ENCODE measurements at regions not wholly inside any gene's neighbourhood (a gene's known extent, or its start where the extent isn't known, plus 50 kb on each side); places are given as distances from the start of the nearest gene placed in this dataset.

- ATAC-seq (ENCODE audit: insufficient number of reproducible peaks, low FRiP score, low read depth), result no peak
- Histone ChIP-seq H3K4me1 (ENCODE audit: control insufficient read depth in 1 of 2, low read depth in 2 of 2) (no peaks in the 10 kb centered on the region), H3K27me3 (replicated peaks; ENCODE audit: insufficient read depth) (no peaks in the 10 kb centered on the region), H3K9me3 (no peaks in the 10 kb centered on the region), H3K36me3 (no peaks in the 10 kb centered on the region), H3K4me3 (no peak overlapping the region), H3K27ac (no peak overlapping the region)
- no peak for TF ChIP-seq CTCF (IDR thresholded peaks at IDR 0.05)
- DNase-seq (ENCODE audit: low spot score), result no peak
These were observed 1216.0 kb downstream of the SLITRK5 start for GRCh38 chr13:88887045-88887662.

GRCh38 chr13:88895261-88895941 is 1224.2 kb downstream of the SLITRK5 start:
- no peak overlapping the region for H3K4me3 ChIP-seq

GRCh38 chr13:88896466-88896865 is 1225.3 kb downstream of the SLITRK5 start:
- no peak overlapping the region for H3K27ac ChIP-seq
- no peak for ATAC-seq (ENCODE audit: insufficient number of reproducible peaks, low FRiP score, low read depth)
- no peak for TF ChIP-seq CTCF (IDR thresholded peaks at IDR 0.05)

More at GRCh38 chr13:88895261-88895941, 1224.2 kb downstream of the SLITRK5 start:
- DNase-seq (ENCODE audit: low spot score), result no peak
- ATAC-seq (ENCODE audit: insufficient number of reproducible peaks, low FRiP score, low read depth), result no peak
- Histone ChIP-seq H3K27ac (no peak overlapping the region), H3K27me3 (replicated peaks; ENCODE audit: insufficient read depth) (no peaks in the 10 kb centered on the region), H3K36me3 (no peaks in the 10 kb centered on the region), H3K9me3 (no peaks in the 10 kb centered on the region), H3K4me1 (ENCODE audit: control insufficient read depth in 1 of 2, low read depth in 2 of 2) (peaks cover 0 to 8% of the 10 kb centered on the region in 2 donors)
- TF ChIP-seq CTCF (IDR thresholded peaks at IDR 0.05), result no peak

GRCh38 chr13:88908961-88909441 is 1237.8 kb downstream of the SLITRK5 start:
- Histone ChIP-seq H3K9me3 (no peaks in the 10 kb centered on the region), H3K27ac (peak overlapping the region in 1 of 2 donors; percentile 5), H3K4me1 (ENCODE audit: control insufficient read depth in 1 of 2, low read depth in 2 of 2) (peaks cover 0 to 6% of the 10 kb centered on the region in 2 donors), H3K36me3 (no peaks in the 10 kb centered on the region), H3K4me3 (no peak overlapping the region), H3K27me3 (replicated peaks; ENCODE audit: insufficient read depth) (no peaks in the 10 kb centered on the region)
- DNase-seq (ENCODE audit: low spot score) (no peak), ATAC-seq (ENCODE audit: insufficient number of reproducible peaks, low FRiP score, low read depth) (no peak)
- TF ChIP-seq CTCF (IDR thresholded peaks at IDR 0.05), result no peak

More at GRCh38 chr13:88896466-88896865, 1225.3 kb downstream of the SLITRK5 start:
- H3K4me3 ChIP-seq, result no peak overlapping the region
- H3K36me3 ChIP-seq, result no peaks in the 10 kb centered on the region
- H3K9me3 ChIP-seq, result no peaks in the 10 kb centered on the region
- H3K27me3 ChIP-seq (replicated peaks; ENCODE audit: insufficient read depth), result no peaks in the 10 kb centered on the region
- peaks cover 0 to 8% of the 10 kb centered on the region in 2 donors for H3K4me1 ChIP-seq (ENCODE audit: control insufficient read depth in 1 of 2, low read depth in 2 of 2)
- no peak for DNase-seq (ENCODE audit: low spot score)

GRCh38 chr13:88919970-88920628 is 1248.9 kb downstream of the SLITRK5 start:
- no peak for TF ChIP-seq CTCF (IDR thresholded peaks at IDR 0.05)
- Histone ChIP-seq H3K36me3 (no peaks in the 10 kb centered on the region), H3K4me1 (ENCODE audit: control insufficient read depth in 1 of 2, low read depth in 2 of 2) (no peaks in the 10 kb centered on the region), H3K4me3 (no peak overlapping the region), H3K9me3 (peaks cover 6% of the 10 kb centered on the region), H3K27ac (no peak overlapping the region), H3K27me3 (replicated peaks; ENCODE audit: insufficient read depth) (no peaks in the 10 kb centered on the region)
- DNase-seq (ENCODE audit: low spot score), result no peak
- ATAC-seq (ENCODE audit: insufficient number of reproducible peaks, low FRiP score, low read depth), result no peak

Data from thoracic aorta (tissue), 2 donors.